GM12891 (cell line): ENCODE measurements at regions not wholly inside any gene's neighbourhood (a gene's known extent, or its start where the extent isn't known, plus 50 kb on each side); places are given as distances from the start of the nearest gene placed in this dataset.

ENCODE experiments used
- POLR2A ChIP-seq: IDR thresholded peaks from 2 replicates; pipeline ENCODE4 v1.6.1; 2011; ENCODE audit warnings: low read depth, low read length, control low read depth
- POLR2AphosphoS5 ChIP-seq: IDR thresholded peaks from 2 replicates; pipeline ENCODE4 v1.6.1; 2011; ENCODE audit warnings: low read depth, low read length, control low read depth
- SPI1 ChIP-seq: IDR thresholded peaks from 2 replicates; pipeline ENCODE4 v1.6.1; 2011; ENCODE audit warnings: low read depth, low read length, control low read depth

- TF ChIP-seq POLR2A (no peak), SPI1 (no peak), POLR2AphosphoS5 (no peak)
Measured at GRCh38 chr3:162096874-162097273, 600.3 kb downstream of the OTOL1 start.
